IPS-18c (cell line): ENCODE measurements at regions not wholly inside any gene's neighbourhood (a gene's known extent, or its start where the extent isn't known, plus 50 kb on each side); places are given as distances from the start of the nearest gene placed in this dataset.

ENCODE experiments used
- H3K4me3 ChIP-seq: 2 replicates; pipeline ENCODE4 v1.7.0; 2013; ENCODE audit warnings: low read depth, mild to moderate bottlenecking, low read length, moderate library complexity; ENCODE audit not compliant: insufficient read depth
- H3K9me3 ChIP-seq: one replicate; pipeline ENCODE4 v1.6.1; 2013; ENCODE audit warnings: mild to moderate bottlenecking, low read length, moderate library complexity; ENCODE audit not compliant: control insufficient read depth, insufficient read depth

GRCh38 chr18:34085140-34085739 is 139.5 kb downstream of the NOL4 start:
- no peaks in the 10 kb centered on the region for H3K9me3 ChIP-seq
- H3K4me3 ChIP-seq, result no peak overlapping the region

- H3K4me3 ChIP-seq, result no peak overlapping the region
Observed at GRCh38 chr18:34084635-34085034, 140.1 kb downstream of the NOL4 start.

GRCh38 chr18:34083910-34084535 is 140.7 kb downstream of the NOL4 start:
- no peak overlapping the region for H3K4me3 ChIP-seq
- H3K9me3 ChIP-seq, result no peaks in the 10 kb centered on the region

More at GRCh38 chr18:34084635-34085034, 140.1 kb downstream of the NOL4 start:
- no peaks in the 10 kb centered on the region for H3K9me3 ChIP-seq

GRCh38 chr18:34077599-34077998 is 147.1 kb downstream of the NOL4 start:
- Histone ChIP-seq H3K4me3 (no peak overlapping the region), H3K9me3 (no peaks in the 10 kb centered on the region)

- Histone ChIP-seq H3K4me3 (no peak overlapping the region), H3K9me3 (no peaks in the 10 kb centered on the region)
Observed at GRCh38 chr18:34075963-34076860, 148.5 kb downstream of the NOL4 start.

- no peaks in the 10 kb centered on the region for H3K9me3 ChIP-seq
- H3K4me3 ChIP-seq, result no peak overlapping the region
Observed at GRCh38 chr18:34061226-34061625, 163.5 kb downstream of the NOL4 start.

GRCh38 chr18:34055227-34055626 is 169.5 kb downstream of the NOL4 start:
- no peaks in the 10 kb centered on the region for H3K9me3 ChIP-seq
- no peak overlapping the region for H3K4me3 ChIP-seq

- H3K9me3 ChIP-seq, result no peaks in the 10 kb centered on the region
Observed at GRCh38 chr18:34050661-34051060, 174.1 kb downstream of the NOL4 start.

GRCh38 chr18:34049511-34049910 is 175.2 kb downstream of the NOL4 start:
- H3K4me3 ChIP-seq, result no peak overlapping the region
- H3K9me3 ChIP-seq, result no peaks in the 10 kb centered on the region

More at GRCh38 chr18:34050661-34051060, 174.1 kb downstream of the NOL4 start:
- no peak overlapping the region for H3K4me3 ChIP-seq

- Histone ChIP-seq H3K9me3 (no peaks in the 10 kb centered on the region), H3K4me3 (no peak overlapping the region)
Observed at GRCh38 chr18:34048423-34048822, 176.3 kb downstream of the NOL4 start.

- no peaks in the 10 kb centered on the region for H3K9me3 ChIP-seq
Observed at GRCh38 chr18:34042423-34043146, 182.1 kb downstream of the NOL4 start.

GRCh38 chr18:34039611-34040010 is 185.1 kb downstream of the NOL4 start:
- Histone ChIP-seq H3K9me3 (no peaks in the 10 kb centered on the region), H3K4me3 (no peak overlapping the region)

More at GRCh38 chr18:34042423-34043146, 182.1 kb downstream of the NOL4 start:
- H3K4me3 ChIP-seq, result no peak overlapping the region

GRCh38 chr18:34039201-34039600 is 185.5 kb downstream of the NOL4 start:
- H3K9me3 ChIP-seq, result no peaks in the 10 kb centered on the region

GRCh38 chr18:34038086-34038485 is 186.6 kb downstream of the NOL4 start:
- no peaks in the 10 kb centered on the region for H3K9me3 ChIP-seq

More at GRCh38 chr18:34039201-34039600, 185.5 kb downstream of the NOL4 start:
- no peak overlapping the region for H3K4me3 ChIP-seq

GRCh38 chr18:34033968-34034367 is 190.7 kb downstream of the NOL4 start:
- H3K9me3 ChIP-seq, result no peaks in the 10 kb centered on the region
- H3K4me3 ChIP-seq, result no peak overlapping the region

More at GRCh38 chr18:34038086-34038485, 186.6 kb downstream of the NOL4 start:
- H3K4me3 ChIP-seq, result no peak overlapping the region

GRCh38 chr18:34031810-34032209 is 192.9 kb downstream of the NOL4 start:
- Histone ChIP-seq H3K9me3 (no peaks in the 10 kb centered on the region), H3K4me3 (no peak overlapping the region)

GRCh38 chr18:34028324-34028723 is 196.4 kb downstream of the NOL4 start:
- Histone ChIP-seq H3K9me3 (no peaks in the 10 kb centered on the region), H3K4me3 (no peak overlapping the region)
